Calu3 (cell line): ENCODE measurements at regions not wholly inside any gene's neighbourhood (a gene's known extent, or its start where the extent isn't known, plus 50 kb on each side); places are given as distances from the start of the nearest gene placed in this dataset.

Experiments used
- BruUV-seq: library from RNA; stranded (reverse); fragments of 400-500 nt; replicated peaks from 2 replicates; lab custom pipeline; 2021; lab: Mats Ljungman, UMichigan
- CTCF ChIA-PET: fragments of 300-600 bp; sonication (Branson Sonifier 250); formaldehyde crosslinking; loops from one replicate; lab custom pipeline; 2022; ENCODE audit warnings: antibody characterized with exemption; lab: Charles Lee
- DNase-seq: peaks from one replicate; pipeline ENCODE4 v3.0.0; 2022
- H3K27ac Mint-ChIP-seq: one replicate; pipeline ENCODE4 v1.8.0; 2022; ENCODE audit warnings: mixed read lengths; ENCODE audit not compliant: unreplicated experiment
- H3K27me3 Mint-ChIP-seq: one replicate; pipeline ENCODE4 v1.8.0; 2022; ENCODE audit warnings: mixed read lengths; ENCODE audit not compliant: unreplicated experiment
- H3K36me3 Mint-ChIP-seq: one replicate; pipeline ENCODE4 v1.8.0; 2022; ENCODE audit warnings: mild to moderate bottlenecking, moderate library complexity, mixed read lengths; ENCODE audit not compliant: insufficient read depth, unreplicated experiment
- H3K4me1 Mint-ChIP-seq: one replicate; pipeline ENCODE4 v1.8.0; 2022; ENCODE audit warnings: mild to moderate bottlenecking, low read depth, mixed read lengths; ENCODE audit not compliant: unreplicated experiment
- H3K4me3 Mint-ChIP-seq: one replicate; pipeline ENCODE4 v1.8.0; 2022; ENCODE audit warnings: mild to moderate bottlenecking, low read depth, moderate library complexity, mixed read lengths; ENCODE audit not compliant: unreplicated experiment
- H3K9me3 Mint-ChIP-seq: one replicate; pipeline ENCODE4 v1.8.0; 2022; ENCODE audit warnings: low read depth, mixed read lengths; ENCODE audit not compliant: unreplicated experiment
- CTCF ChIP-seq: fragments of 200-600 bp; IDR thresholded peaks from one replicate; pipeline ENCODE4 v1.8.0; 2022; ENCODE audit warnings: antibody characterized with exemption; ENCODE audit not compliant: unreplicated experiment
- intact Hi-C: fragments of 100-400 bp; cut with micrococcal nuclease; formaldehyde crosslinking; loops from one replicate; pipeline ENCODE4 v1.10.0; 2022; ENCODE audit not compliant: unreplicated experiment

- Mint-ChIP-seq H3K27me3 (no peaks in the 10 kb centered on the region), H3K4me3 (no peak overlapping the region), H3K36me3 (peaks cover 6% of the 10 kb centered on the region), H3K4me1 (peaks cover 52% of the 10 kb centered on the region), H3K27ac (no peak overlapping the region), H3K9me3 (no peaks in the 10 kb centered on the region)
- DNase-seq: no peak
- intact Hi-C loops: no loop called here
- CTCF ChIA-PET: no interaction called here
- TF ChIP-seq CTCF: no peak
- no TSS peak for BruUV-seq
Observed at GRCh38 chr2:180571559-180571958, 408.8 kb upstream of the UBE2E3 start.

GRCh38 chr2:180570864-180571263 is 409.5 kb upstream of the UBE2E3 start:
- intact Hi-C loops: no loop called here
- no peaks in the 10 kb centered on the region for H3K27me3 Mint-ChIP-seq
- no peak for TF ChIP-seq CTCF
- peaks cover 6% of the 10 kb centered on the region for H3K36me3 Mint-ChIP-seq
- no peak overlapping the region for H3K27ac Mint-ChIP-seq
- DNase-seq: no peak
- peaks cover 45% of the 10 kb centered on the region for H3K4me1 Mint-ChIP-seq
- no TSS peak for BruUV-seq
- no peak overlapping the region for H3K4me3 Mint-ChIP-seq
- no peaks in the 10 kb centered on the region for H3K9me3 Mint-ChIP-seq
- CTCF ChIA-PET: interaction anchor here (0.7 kb wide), 2 partner anchors 179 to 331 kb away, joined by 3 to 4 read pairs; no protein-coding TSS in a partner anchor

- Mint-ChIP-seq H3K36me3 (no peaks in the 10 kb centered on the region), H3K9me3 (no peaks in the 10 kb centered on the region), H3K4me1 (no peaks in the 10 kb centered on the region), H3K4me3 (no peak overlapping the region), H3K27me3 (no peaks in the 10 kb centered on the region), H3K27ac (no peak overlapping the region)
- intact Hi-C loops: no loop called here
- CTCF ChIA-PET: no interaction called here
- TF ChIP-seq CTCF: no peak
- BruUV-seq: no TSS peak
- DNase-seq: no peak
Observed at GRCh38 chr2:180564051-180564450, 416.4 kb upstream of the UBE2E3 start.

DNA sequence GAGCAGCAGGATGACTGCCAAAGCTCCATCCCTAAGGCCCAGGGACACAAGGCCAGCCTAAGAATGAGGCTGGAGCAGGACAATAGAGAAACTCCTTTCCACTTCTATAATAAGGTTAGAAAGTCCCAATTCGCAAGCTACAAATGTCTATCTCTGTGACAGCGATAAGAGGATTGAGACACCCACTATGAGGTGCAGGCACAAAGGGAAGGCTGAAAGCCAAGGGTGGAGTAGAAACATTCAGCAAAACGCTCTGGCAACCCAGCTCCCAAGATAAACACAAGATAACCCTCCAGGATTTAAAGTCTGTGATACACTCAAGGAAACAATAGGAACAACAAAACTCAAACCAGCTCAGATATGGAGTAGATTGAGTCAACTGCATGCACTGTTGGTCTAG is 418.0 kb upstream of the UBE2E3 start:
- no peaks in the 10 kb centered on the region for H3K36me3 Mint-ChIP-seq
- H3K27ac Mint-ChIP-seq: no peak overlapping the region
- BruUV-seq: no TSS peak
- H3K4me3 Mint-ChIP-seq: no peak overlapping the region
- H3K27me3 Mint-ChIP-seq: no peaks in the 10 kb centered on the region
- intact Hi-C loops: no loop called here
- H3K9me3 Mint-ChIP-seq: no peaks in the 10 kb centered on the region
- CTCF ChIA-PET: no interaction called here
- no peaks in the 10 kb centered on the region for H3K4me1 Mint-ChIP-seq
- DNase-seq: no peak
- no peak for TF ChIP-seq CTCF

DNA sequence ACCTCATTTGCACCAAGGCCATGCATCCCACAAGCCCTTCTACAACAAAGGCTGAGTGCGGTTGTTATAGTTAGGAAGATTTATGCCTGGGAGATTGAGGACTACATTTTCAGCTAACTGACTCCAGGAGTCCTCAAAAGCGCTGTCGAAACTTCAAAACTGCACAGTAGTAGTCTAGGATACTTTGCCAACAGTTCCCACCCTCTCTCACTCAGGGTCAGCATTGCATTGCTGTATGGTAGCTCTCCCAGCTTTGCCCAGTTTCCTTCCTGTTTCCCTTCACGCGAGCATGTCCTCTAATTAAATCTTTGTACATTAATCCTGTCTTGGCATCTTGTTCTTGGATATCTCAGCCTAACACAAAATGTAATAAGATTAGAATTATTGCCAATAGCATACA is 420.6 kb upstream of the UBE2E3 start:
- no TSS peak for BruUV-seq
- no peaks in the 10 kb centered on the region for H3K27me3 Mint-ChIP-seq

More for the DNA sequence above, 420.6 kb upstream of the UBE2E3 start:
- intact Hi-C loops: no loop called here
- H3K36me3 Mint-ChIP-seq: no peaks in the 10 kb centered on the region
- no peak overlapping the region for H3K27ac Mint-ChIP-seq
- H3K4me1 Mint-ChIP-seq: no peaks in the 10 kb centered on the region
- no peak for TF ChIP-seq CTCF
- no peak for DNase-seq
- H3K4me3 Mint-ChIP-seq: no peak overlapping the region
- CTCF ChIA-PET: no interaction called here
- no peaks in the 10 kb centered on the region for H3K9me3 Mint-ChIP-seq
